ENCODE measurements at regions not wholly inside any gene's neighbourhood (a gene's known extent, or its start where the extent isn't known, plus 50 kb on each side); places are given as distances from the start of the nearest gene placed in this dataset. TPM values are rescaled to one million over a fixed set of nuclear protein-coding genes. Genes with fewer than 3 reads are reported as not detected.

DNA sequence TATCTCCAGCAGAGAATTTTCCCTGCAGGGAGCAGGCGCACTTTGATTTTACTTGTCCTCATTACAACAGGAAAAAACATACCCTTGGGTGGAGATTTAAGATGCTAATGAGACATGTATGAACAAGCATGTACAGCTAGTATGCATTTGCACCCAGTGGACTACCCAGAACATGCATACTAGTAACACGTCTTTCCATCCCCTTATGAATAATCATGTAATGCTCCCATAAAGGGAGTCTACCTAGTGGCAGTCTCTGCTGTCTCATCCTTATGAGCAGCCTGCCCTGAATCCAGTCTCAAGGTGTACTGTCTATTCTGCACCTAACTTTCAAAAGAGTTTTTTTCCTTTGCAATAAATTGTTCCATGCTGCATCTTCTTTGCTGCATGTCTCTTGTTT lies 1222.0 kb downstream of the ROBO1 start:
- no peak for DNase-seq
- TF ChIP-seq, protein P1, sequence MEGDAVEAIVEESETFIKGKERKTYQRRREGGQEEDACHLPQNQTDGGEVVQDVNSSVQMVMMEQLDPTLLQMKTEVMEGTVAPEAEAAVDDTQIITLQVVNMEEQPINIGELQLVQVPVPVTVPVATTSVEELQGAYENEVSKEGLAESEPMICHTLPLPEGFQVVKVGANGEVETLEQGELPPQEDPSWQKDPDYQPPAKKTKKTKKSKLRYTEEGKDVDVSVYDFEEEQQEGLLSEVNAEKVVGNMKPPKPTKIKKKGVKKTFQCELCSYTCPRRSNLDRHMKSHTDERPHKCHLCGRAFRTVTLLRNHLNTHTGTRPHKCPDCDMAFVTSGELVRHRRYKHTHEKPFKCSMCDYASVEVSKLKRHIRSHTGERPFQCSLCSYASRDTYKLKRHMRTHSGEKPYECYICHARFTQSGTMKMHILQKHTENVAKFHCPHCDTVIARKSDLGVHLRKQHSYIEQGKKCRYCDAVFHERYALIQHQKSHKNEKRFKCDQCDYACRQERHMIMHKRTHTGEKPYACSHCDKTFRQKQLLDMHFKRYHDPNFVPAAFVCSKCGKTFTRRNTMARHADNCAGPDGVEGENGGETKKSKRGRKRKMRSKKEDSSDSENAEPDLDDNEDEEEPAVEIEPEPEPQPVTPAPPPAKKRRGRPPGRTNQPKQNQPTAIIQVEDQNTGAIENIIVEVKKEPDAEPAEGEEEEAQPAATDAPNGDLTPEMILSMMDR (IDR thresholded peaks at IDR 0.05), result no peak
- TF ChIP-seq EP300 (IDR thresholded peaks at IDR 0.05), result no peak
- TF ChIP-seq POLR2A (IDR thresholded peaks at IDR 0.05), result no peak
- Histone ChIP-seq H3K4me3 (no peak overlapping the region), H3K27me3 (no peaks in the 10 kb centered on the region), H3K4me1 (ENCODE audit: insufficient read depth) (no peaks in the 10 kb centered on the region), H3K27ac (no peak overlapping the region), H3K36me3 (no peaks in the 10 kb centered on the region), H3K9me3 (no peaks in the 10 kb centered on the region)
- intact Hi-C loops (cut with DNase I), result no loop called here
- WGBS, 3 donors, result 94 to 97% (median 95%) methylated on average over 2 of the region's 2 CpGs

Small RNA genes lying in the stretch of these regions (small RNA-seq; reads per million reads assigned to genes)
- not detected for gene RN7SKP61
- not detected for gene RN7SL647P
- not detected for gene RNU6-217P
